Keratinocyte (primary cell): ENCODE measurements at regions not wholly inside any gene's neighbourhood (a gene's known extent, or its start where the extent isn't known, plus 50 kb on each side); places are given as distances from the start of the nearest gene placed in this dataset.

Experiments
- EZH2 ChIP-seq: IDR thresholded peaks from one replicate; pipeline ENCODE4 v1.6.1; 2012; ENCODE audit warnings: inconsistent platforms, mild to moderate bottlenecking, low read length, moderate library complexity
- TF ChIP-seq, protein P1 (sequence below), 3 experiments: IDR thresholded peaks in 1 of 3; conservative IDR thresholded peaks in 1 of 3; optimal IDR thresholded peaks in 1 of 3; 2 replicates in 2 of 3; 3 replicates in 1 of 3; pipeline versions ENCODE3 to v1.5.1; 2011; ENCODE audit warnings: low read length in 3 of 3, mild to moderate bottlenecking in 3 of 3, moderate library complexity in 2 of 3, control low read depth in 1 of 3, inconsistent platforms in 1 of 3; ENCODE audit not compliant: insufficient read depth in 2 of 3; ENCODE audit errors: extremely low read depth in 1 of 3

DNA sequence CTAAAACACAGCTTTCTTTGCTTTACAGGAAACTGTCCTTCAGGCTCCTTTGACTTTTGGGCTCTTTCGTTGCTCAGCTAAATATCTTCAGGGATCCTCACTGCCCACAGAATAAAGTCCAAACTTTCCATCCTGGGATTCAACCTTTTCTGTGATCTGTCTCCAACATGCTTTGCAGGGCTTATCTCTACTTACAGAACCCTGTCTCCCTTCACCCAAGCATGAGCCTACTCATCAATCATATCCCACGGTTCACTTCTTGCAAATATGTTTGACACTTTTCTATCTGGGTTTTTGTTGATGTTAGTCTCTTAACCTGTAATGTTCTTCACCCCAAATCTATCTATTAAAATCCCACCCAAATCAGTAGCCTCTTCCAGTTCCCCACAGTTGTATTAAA is 93.5 kb upstream of the ADRA1D start:
- TF ChIP-seq, protein P1, sequence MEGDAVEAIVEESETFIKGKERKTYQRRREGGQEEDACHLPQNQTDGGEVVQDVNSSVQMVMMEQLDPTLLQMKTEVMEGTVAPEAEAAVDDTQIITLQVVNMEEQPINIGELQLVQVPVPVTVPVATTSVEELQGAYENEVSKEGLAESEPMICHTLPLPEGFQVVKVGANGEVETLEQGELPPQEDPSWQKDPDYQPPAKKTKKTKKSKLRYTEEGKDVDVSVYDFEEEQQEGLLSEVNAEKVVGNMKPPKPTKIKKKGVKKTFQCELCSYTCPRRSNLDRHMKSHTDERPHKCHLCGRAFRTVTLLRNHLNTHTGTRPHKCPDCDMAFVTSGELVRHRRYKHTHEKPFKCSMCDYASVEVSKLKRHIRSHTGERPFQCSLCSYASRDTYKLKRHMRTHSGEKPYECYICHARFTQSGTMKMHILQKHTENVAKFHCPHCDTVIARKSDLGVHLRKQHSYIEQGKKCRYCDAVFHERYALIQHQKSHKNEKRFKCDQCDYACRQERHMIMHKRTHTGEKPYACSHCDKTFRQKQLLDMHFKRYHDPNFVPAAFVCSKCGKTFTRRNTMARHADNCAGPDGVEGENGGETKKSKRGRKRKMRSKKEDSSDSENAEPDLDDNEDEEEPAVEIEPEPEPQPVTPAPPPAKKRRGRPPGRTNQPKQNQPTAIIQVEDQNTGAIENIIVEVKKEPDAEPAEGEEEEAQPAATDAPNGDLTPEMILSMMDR (optimal IDR thresholded peaks at IDR 0.05 in 1 of 3, IDR thresholded peaks at IDR 0.05 in 1 of 3, conservative IDR thresholded peaks at IDR 0.05 in 1 of 3; ENCODE audit: extremely low read depth in 1 of 3, insufficient read depth in 2 of 3, low read length in 3 of 3) = no peak
- no peak for TF ChIP-seq EZH2
